ENCODE measurements at regions not wholly inside any gene's neighbourhood (a gene's known extent, or its start where the extent isn't known, plus 50 kb on each side); places are given as distances from the start of the nearest gene placed in this dataset.

- no peak for DNase-seq (ENCODE audit: low spot score, unreplicated experiment)
- peaks cover 1% of the 10 kb centered on the region for H3K4me1 Mint-ChIP-seq (ENCODE audit: low read depth)
- no peaks in the 10 kb centered on the region for H3K9me3 Mint-ChIP-seq (ENCODE audit: low read depth)
- H3K36me3 Mint-ChIP-seq (ENCODE audit: insufficient read depth) = no peaks in the 10 kb centered on the region
- no peak for TF ChIP-seq CTCF (IDR thresholded peaks at IDR 0.05; ENCODE audit: unreplicated experiment)
- no peak overlapping the region for H3K4me3 Mint-ChIP-seq (ENCODE audit: low read depth)
- no peak overlapping the region for H3K27ac Mint-ChIP-seq
- H3K27me3 Mint-ChIP-seq = peaks cover 4% of the 10 kb centered on the region
These were observed 97.1 kb upstream of the SYT13 start for GRCh38 chr11:45383224-45383623.

GRCh38 chr11:45382133-45382878 is 96.2 kb upstream of the SYT13 start:
- H3K9me3 Mint-ChIP-seq (ENCODE audit: low read depth) = no peaks in the 10 kb centered on the region
- no peak for DNase-seq (ENCODE audit: low spot score, unreplicated experiment)

GRCh38 chr11:45379162-45379863 is 93.2 kb upstream of the SYT13 start:
- no peak for DNase-seq (ENCODE audit: low spot score, unreplicated experiment)
- Mint-ChIP-seq H3K36me3 (ENCODE audit: insufficient read depth) (no peaks in the 10 kb centered on the region), H3K9me3 (ENCODE audit: low read depth) (no peaks in the 10 kb centered on the region), H3K27me3 (peaks cover 18% of the 10 kb centered on the region), H3K4me3 (ENCODE audit: low read depth) (no peak overlapping the region), H3K4me1 (ENCODE audit: low read depth) (peaks cover 1% of the 10 kb centered on the region), H3K27ac (no peak overlapping the region)
- no peak for TF ChIP-seq CTCF (IDR thresholded peaks at IDR 0.05; ENCODE audit: unreplicated experiment)

More at GRCh38 chr11:45382133-45382878, 96.2 kb upstream of the SYT13 start:
- Mint-ChIP-seq H3K36me3 (ENCODE audit: insufficient read depth) (no peaks in the 10 kb centered on the region), H3K27ac (no peak overlapping the region), H3K4me3 (ENCODE audit: low read depth) (no peak overlapping the region), H3K27me3 (peaks cover under 1% of the 10 kb centered on the region), H3K4me1 (ENCODE audit: low read depth) (peaks cover 1% of the 10 kb centered on the region)
- TF ChIP-seq CTCF (IDR thresholded peaks at IDR 0.05; ENCODE audit: unreplicated experiment) = no peak

GRCh38 chr11:45378516-45378915 is 92.4 kb upstream of the SYT13 start:
- H3K36me3 Mint-ChIP-seq (ENCODE audit: insufficient read depth) = no peaks in the 10 kb centered on the region
- H3K9me3 Mint-ChIP-seq (ENCODE audit: low read depth) = no peaks in the 10 kb centered on the region
- H3K4me1 Mint-ChIP-seq (ENCODE audit: low read depth) = no peaks in the 10 kb centered on the region
- DNase-seq (ENCODE audit: low spot score, unreplicated experiment) = no peak
- no peak overlapping the region for H3K4me3 Mint-ChIP-seq (ENCODE audit: low read depth)
- no peak for TF ChIP-seq CTCF (IDR thresholded peaks at IDR 0.05; ENCODE audit: unreplicated experiment)
- H3K27ac Mint-ChIP-seq = no peak overlapping the region
- H3K27me3 Mint-ChIP-seq = peaks cover 20% of the 10 kb centered on the region

GRCh38 chr11:45374653-45375059 is 88.5 kb upstream of the SYT13 start:
- Mint-ChIP-seq H3K9me3 (ENCODE audit: low read depth) (no peaks in the 10 kb centered on the region), H3K27ac (no peak overlapping the region), H3K27me3 (peaks cover 40% of the 10 kb centered on the region), H3K36me3 (ENCODE audit: insufficient read depth) (no peaks in the 10 kb centered on the region), H3K4me1 (ENCODE audit: low read depth) (peaks cover 2% of the 10 kb centered on the region), H3K4me3 (ENCODE audit: low read depth) (no peak overlapping the region)
- no peak for DNase-seq (ENCODE audit: low spot score, unreplicated experiment)
- TF ChIP-seq CTCF (IDR thresholded peaks at IDR 0.05; ENCODE audit: unreplicated experiment) = no peak
